NCI-H146 (cell line): ENCODE measurements at regions not wholly inside any gene's neighbourhood (a gene's known extent, or its start where the extent isn't known, plus 50 kb on each side); places are given as distances from the start of the nearest gene placed in this dataset.
A peak's percentile ranks its signal among the peaks of the same experiment; 100 is the strongest.

Experiments
- DNase-seq: peaks from one replicate; lab custom pipeline; 2025; lab: John Stamatoyannopoulos, UW

DNA sequence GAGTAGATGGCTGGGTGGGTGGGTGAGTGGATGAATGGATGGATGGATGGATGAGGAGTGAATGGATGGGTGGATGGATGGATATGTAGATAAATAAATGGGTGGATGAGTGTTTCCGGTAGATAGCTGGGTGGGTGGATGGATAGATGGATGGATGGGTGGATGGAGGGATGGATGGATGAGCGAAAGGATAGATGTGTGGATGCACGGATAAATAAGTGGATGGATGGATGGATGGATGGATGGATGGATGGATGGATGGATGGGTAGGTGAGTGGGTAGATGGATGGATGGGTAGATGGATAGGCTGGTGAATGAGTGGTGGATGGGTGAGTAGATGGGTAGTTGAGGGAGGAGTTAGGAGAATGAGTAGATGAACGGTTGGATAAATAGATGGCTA lies 349.3 kb downstream of the MN1 start:
- DNase-seq = no peak

GRCh38 chr22:27452922-27453321 lies 348.6 kb downstream of the MN1 start:
- no peak for DNase-seq

DNA sequence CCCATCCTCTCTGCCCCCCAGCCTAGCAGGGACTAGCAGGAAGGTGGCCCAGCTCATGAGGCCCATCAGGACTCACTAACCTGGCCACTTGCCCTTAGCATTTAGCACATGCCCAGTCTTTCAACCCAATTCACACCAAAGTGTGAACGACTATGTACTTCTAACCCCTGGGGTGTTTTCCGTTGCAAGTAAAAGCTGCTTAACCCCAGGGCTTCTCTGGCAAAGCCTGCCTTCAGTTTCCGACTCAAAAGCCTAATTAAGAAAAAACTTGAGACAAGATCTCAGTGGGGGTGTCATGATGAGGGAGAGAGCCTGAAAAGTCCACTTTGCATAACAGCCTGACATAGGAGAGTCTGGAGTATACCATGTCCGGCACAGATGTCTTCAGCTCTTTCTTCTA lies 347.8 kb downstream of the MN1 start:
- DNase-seq = no peak

- no peak for DNase-seq
Observed at GRCh38 chr22:27454807-27455450, 346.6 kb downstream of the MN1 start.

DNA sequence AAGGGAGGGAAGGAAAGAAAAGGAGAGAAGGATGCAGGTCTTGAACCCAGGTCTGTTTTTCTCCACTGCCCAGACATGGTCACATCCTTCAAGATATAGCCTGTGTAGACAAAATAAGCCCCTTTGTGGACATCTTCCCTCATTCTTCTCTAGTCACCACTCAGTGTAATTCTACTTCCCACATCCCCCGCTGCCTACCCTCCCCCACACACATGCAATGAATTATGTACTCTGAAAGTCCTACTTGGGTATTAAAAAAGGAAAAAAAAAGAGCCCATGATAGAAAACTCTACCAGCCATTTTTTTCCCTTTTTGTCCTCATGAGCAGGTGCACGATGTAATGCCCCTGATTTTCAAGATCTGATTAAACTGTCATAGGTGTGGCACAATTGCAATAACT lies 346.0 kb downstream of the MN1 start:
- no peak for DNase-seq

DNA sequence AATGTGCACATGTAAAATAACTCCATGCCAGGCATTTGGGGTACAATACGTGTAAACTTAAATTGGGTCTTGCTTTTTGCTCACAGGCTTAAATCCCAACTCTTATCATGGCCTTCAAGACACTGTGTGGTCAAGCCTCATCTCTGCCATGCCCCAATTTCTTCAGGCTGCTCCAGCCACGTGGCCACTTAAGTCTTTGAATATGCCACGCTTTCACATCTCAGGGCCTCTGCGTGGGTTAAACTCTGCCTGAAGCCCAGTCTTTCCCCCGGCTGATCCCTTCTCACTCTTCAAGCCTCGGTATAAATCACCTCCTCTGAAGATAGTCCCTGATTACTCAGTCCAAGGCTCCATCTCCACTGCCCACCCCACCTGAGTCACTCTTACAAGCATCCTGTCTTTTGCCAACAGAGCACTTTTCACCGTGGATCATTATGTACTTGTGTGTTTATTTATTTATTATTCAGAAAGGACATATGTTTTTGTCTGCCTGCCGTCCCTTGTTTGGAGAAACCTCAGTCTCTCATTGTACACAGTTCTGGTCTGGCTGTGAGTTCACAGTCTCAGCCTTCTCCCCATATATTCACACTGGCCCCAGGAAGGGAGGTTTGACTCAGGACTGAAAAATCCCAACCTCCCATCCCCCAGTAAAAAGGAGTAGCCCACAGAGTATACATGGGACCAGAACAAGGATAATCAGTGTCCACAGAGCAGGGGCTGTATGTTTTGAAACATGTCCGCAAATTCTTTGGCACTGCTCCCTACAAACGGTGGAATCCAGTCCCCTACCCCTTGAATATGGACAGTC lies 344.7 kb downstream of the MN1 start:
- no peak for DNase-seq

- DNase-seq = no peak
Observed at GRCh38 chr22:27459999-27460398, 341.6 kb downstream of the MN1 start.

DNA sequence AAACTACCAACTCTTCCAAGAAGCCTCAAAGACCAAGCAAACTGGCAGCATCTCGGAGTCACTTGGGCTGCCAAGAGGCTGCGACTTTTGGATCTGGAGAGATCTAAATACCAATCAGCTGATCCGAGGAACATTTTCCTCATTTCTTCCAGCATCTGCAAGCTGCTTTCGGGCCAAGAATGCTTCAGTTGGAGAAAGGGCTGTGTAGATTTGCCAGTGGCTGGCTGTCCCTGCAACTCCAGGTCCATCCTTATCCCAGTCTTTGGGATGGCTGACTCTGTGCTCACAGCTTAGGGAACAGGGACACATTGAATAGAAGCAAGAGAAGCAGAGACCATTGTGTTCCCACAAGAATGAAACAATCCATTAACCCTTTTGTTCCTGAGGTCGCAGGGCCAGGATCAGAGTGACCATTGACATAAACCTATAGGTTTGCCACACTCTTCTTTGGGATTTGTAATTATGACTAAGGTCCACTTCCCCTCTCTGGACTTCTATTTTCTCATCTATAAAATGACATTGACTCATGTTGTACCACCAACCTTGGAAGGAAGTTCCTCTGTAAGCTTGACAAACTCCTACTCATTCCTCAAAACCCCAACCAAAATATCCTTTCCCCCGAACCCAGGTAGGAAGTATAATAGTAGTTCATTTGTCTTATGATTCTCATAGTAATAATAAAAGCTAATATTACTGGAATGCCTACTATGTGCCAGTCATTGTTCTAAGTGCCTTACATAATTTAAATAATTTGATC lies 340.8 kb downstream of the MN1 start:
- no peak for DNase-seq

GRCh38 chr22:27461470-27461869 lies 340.1 kb downstream of the MN1 start:
- no peak for DNase-seq

GRCh38 chr22:27462190-27462589 lies 339.4 kb downstream of the MN1 start:
- peak; percentile 93 for DNase-seq

GRCh38 chr22:27463121-27463660 lies 338.4 kb downstream of the MN1 start:
- no peak for DNase-seq

DNA sequence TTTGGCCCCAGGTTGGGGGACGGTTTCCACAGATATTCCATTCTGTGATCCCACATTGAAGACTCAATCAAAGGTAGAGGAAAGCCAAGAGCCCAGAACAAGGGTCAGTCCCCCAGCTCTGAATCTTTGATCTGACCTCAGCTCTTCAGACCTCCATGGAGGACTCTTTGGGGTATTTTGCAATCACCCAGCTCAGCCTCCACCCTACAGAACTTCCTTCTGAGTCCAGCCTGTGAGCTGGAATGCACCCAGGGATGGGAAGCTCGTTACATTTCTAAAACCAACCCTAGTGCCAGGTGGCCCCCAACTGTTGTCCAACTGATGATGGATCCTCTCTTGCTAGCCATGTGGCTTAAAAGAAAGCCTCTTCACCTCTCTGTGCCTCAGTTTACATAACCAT lies 335.3 kb downstream of the MN1 start:
- no peak for DNase-seq

DNA sequence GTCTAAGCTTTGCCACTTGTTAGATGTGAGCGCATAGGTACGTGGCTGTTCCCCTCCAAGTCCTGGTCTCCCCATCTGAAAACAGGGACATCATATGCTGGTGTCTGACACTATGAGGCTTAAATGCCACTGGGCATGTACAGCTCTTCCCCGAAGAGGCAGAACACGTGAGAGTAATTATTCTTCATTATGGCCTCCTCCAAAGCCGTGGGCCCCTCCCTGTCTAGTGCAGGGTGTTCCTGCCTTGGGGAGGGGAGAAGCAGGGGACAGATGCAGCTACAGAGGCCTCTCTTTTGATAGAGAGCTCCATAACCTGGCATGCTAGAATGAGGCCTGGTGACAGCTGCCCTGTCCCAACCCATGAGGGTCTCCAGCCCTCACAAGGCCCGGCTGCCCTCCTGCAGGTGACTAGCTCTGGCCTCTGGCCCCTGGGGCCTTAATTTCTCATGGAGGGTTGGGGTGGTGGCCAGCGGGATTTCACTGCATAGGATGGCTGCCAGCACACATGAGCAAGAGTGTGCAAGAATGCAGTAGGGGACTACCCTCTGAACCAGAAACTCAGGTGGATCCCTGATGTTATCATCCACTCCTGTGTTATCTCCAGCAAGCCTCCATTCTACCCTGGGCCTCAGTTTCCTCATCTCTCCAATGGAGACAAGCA lies 334.6 kb downstream of the MN1 start:
- DNase-seq = peak; percentile 28

DNA sequence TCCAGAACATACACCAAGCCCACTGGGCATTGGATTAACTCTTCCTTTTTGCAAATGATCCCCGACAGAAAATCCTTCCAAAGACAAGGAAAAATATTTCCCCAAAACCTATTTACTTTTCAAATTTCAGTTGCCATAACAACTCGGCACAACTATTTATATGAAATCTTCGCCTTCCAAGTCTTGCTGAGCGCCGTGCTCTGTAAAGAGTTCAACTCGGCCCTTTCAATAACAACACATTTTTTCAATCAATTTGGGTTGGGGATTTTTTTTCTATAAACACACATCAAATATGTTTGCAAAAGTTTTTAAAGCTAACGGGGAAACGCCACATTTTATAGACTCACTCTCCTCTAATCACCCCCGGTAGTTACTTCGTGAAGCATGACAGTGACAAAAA lies 333.8 kb downstream of the MN1 start:
- no peak for DNase-seq

- no peak for DNase-seq
Observed at GRCh38 chr22:27468712-27469111, 332.8 kb downstream of the MN1 start.

GRCh38 chr22:27470169-27470772 lies 331.3 kb downstream of the MN1 start:
- DNase-seq = no peak

DNA sequence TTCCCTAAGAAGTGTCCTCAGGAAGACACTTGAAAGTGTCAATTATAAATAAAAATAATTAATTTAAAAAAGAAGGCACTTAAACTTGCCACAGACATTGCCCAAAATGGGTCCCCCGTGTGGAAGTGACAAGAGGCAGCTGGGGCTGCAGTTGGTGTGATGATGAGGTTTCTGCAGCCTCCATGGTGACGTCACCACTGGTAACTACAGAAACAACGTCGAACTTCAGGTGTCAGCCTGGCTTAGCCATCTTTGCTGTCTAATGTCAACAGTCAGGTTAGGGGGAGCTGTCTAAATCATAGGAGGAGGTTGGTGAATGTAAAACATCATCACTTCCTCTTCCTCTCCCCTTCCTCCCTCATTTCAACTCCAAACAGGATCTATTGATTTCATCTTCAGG lies 328.6 kb downstream of the MN1 start:
- DNase-seq = no peak

GRCh38 chr22:27473533-27473932 lies 328.0 kb downstream of the MN1 start:
- DNase-seq = no peak

- no peak for DNase-seq
Observed at GRCh38 chr22:27474112-27474571, 327.4 kb downstream of the MN1 start.

DNA sequence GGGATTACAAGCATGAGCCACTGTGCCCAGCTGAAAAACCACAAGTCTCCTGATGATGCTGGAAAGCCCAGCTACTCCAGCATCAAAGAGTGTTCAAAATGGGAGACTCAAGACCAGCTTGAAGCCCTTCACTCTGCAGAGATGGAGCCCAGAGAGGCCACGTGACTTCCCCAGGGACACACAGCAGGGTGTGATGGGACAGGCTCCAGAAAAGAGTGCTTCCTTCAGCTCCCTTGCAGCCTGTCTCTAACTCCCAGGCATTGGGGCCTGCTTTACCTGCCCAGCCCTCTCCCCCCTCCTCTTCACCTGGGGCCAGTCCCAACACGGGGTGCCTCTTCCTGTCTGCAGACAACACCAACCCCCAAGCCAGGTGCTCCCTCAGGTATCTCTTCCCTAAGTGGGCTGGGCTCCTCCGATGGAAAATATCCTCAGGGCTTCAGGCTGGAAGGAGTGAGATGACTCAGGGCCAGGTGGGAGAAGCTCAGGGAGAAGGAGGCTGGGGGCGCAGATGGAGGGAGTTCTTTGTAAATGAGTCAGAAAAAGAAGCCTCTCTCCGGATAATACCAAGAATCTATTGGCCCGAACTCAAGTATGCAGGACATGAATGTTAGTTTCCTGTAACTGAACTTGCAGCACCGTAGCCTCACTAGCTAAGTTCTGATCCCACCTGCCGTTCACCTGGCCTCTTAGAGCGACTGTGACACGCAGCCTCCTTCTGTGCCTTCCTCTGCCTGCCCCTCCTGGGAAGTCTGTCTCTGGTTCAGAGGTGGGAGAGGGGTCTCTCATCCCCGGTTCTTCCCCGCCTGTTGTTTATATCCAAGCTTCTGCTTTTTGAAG lies 326.6 kb downstream of the MN1 start:
- DNase-seq = peak; percentile 89

- DNase-seq = no peak
Observed at GRCh38 chr22:27475548-27475897, 326.0 kb downstream of the MN1 start.
